GM23248 (cell line): ENCODE measurements at regions not wholly inside any gene's neighbourhood (a gene's known extent, or its start where the extent isn't known, plus 50 kb on each side); places are given as distances from the start of the nearest gene placed in this dataset.

Source experiments
- DNase-seq: peaks from one replicate; pipeline ENCODE4 v3.0.0-alpha.2; 2015
- H2AFZ ChIP-seq: fragments of 200-600 bp; sonication (generic); 2 replicates; pipeline ENCODE4 v1.6.1; 2016; ENCODE audit warnings: antibody characterized with exemption
- H3F3A ChIP-seq: fragments of 200-600 bp; sonication (generic); 2 replicates; pipeline ENCODE4 v1.6.1; 2016; ENCODE audit warnings: mild to moderate bottlenecking, antibody characterized with exemption, mixed run types; ENCODE audit not compliant: insufficient read depth
- H3K27ac ChIP-seq: fragments of 200-600 bp; sonication (generic); 2 replicates; pipeline ENCODE4 v1.5.1; 2016; ENCODE audit warnings: mild to moderate bottlenecking
- H3K27me3 ChIP-seq: fragments of 200-600 bp; sonication (generic); replicated peaks from 2 replicates; pipeline ENCODE4 v1.6.1; 2016; ENCODE audit warnings: mild to moderate bottlenecking; ENCODE audit not compliant: insufficient read depth
- H3K36me3 ChIP-seq: fragments of 200-600 bp; sonication (generic); 2 replicates; pipeline ENCODE4 v1.6.1; 2016; ENCODE audit warnings: low read depth, mild to moderate bottlenecking
- H3K4me1 ChIP-seq: fragments of 200-600 bp; sonication (generic); 2 replicates; pipeline ENCODE4 v1.6.1; 2016; ENCODE audit warnings: mild to moderate bottlenecking; ENCODE audit not compliant: insufficient read depth
- H3K4me2 ChIP-seq: fragments of 200-600 bp; sonication (generic); one replicate; pipeline ENCODE4 v1.6.1; 2016; ENCODE audit warnings: mild to moderate bottlenecking; ENCODE audit not compliant: unreplicated experiment
- H3K4me3 ChIP-seq: fragments of 200-600 bp; sonication (generic); 2 replicates; pipeline ENCODE4 v1.5.1; 2016; ENCODE audit warnings: mild to moderate bottlenecking
- H3K79me2 ChIP-seq: fragments of 200-600 bp; sonication (generic); 2 replicates; pipeline ENCODE4 v1.6.1; 2016; ENCODE audit warnings: mild to moderate bottlenecking; ENCODE audit not compliant: insufficient read depth
- H3K9ac ChIP-seq: fragments of 200-600 bp; sonication (generic); 2 replicates; pipeline ENCODE4 v1.6.1; 2016; ENCODE audit warnings: mild to moderate bottlenecking
- H3K9me2 ChIP-seq: fragments of 200-600 bp; sonication (generic); 2 replicates; pipeline ENCODE4 v1.6.1; 2016; ENCODE audit warnings: mixed run types, mild to moderate bottlenecking, moderate library complexity; ENCODE audit not compliant: insufficient read depth
- H3K9me3 ChIP-seq: fragments of 200-600 bp; sonication (generic); one replicate; pipeline ENCODE4 v1.6.1; 2017; ENCODE audit warnings: low read depth
- H4K20me1 ChIP-seq: fragments of 200-600 bp; sonication (generic); 2 replicates; pipeline ENCODE4 v1.6.0; 2016; ENCODE audit not compliant: insufficient read depth
- EZH2 ChIP-seq: fragments of 200-600 bp; sonication (generic); IDR thresholded peaks from 2 replicates; pipeline ENCODE4 v1.6.1; 2018; ENCODE audit warnings: antibody characterized with exemption, mild to moderate bottlenecking; ENCODE audit not compliant: insufficient read depth, poor library complexity, severe bottlenecking
- EZH2phosphoT487 ChIP-seq: fragments of 200-600 bp; sonication (generic); IDR thresholded peaks from 2 replicates; pipeline ENCODE4 v1.6.1; 2018; ENCODE audit warnings: antibody characterized with exemption, moderate library complexity, mild to moderate bottlenecking, low read depth; ENCODE audit not compliant: insufficient read depth
- WGBS, 2 experiments: methylation state at CpG; one replicate each; pipeline ENCODE4 v1.1.6; 2015 to 2017; ENCODE audit warnings: low lambda C conversion rate in 2 of 2, low coverage in 1 of 2; ENCODE audit errors: missing lambda C conversion rate in 2 of 2; 5-methylcytosine and 5-hydroxymethylcytosine counted together
- in situ Hi-C: fragments of 300-500 bp; cut with MboI; formaldehyde crosslinking; loops from 2 replicates; pipeline ENCODE4 v1.15.0; 2020

- 49 to 59% methylated on average over 4 of the region's 4 CpGs for WGBS, 2 experiments
- Histone ChIP-seq H3K79me2 (no peaks in the 10 kb centered on the region), H3K4me2 (no peak overlapping the region), H3K36me3 (no peaks in the 10 kb centered on the region), H2AFZ (no peak overlapping the region), H3F3A (no peaks in the 10 kb centered on the region), H3K9ac (no peak overlapping the region), H3K9me2 (no peaks in the 10 kb centered on the region), H3K9me3 (no peaks in the 10 kb centered on the region), H3K27me3 (peaks cover 4% of the 10 kb centered on the region; the same call in 1 of the 2 replicates), H3K4me1 (no peaks in the 10 kb centered on the region), H3K27ac (no peak overlapping the region), H3K4me3 (no peak overlapping the region), H4K20me1 (no peaks in the 10 kb centered on the region)
- no peak for TF ChIP-seq EZH2
- no peak for TF ChIP-seq EZH2phosphoT487
- in situ Hi-C loops = no loop called here
- DNase-seq = no peak
Observed at GRCh38 chr4:81684352-81684751, 212.6 kb upstream of the RASGEF1B start.

GRCh38 chr4:81682492-81682891 is 210.8 kb upstream of the RASGEF1B start:
- no peaks in the 10 kb centered on the region for H3K4me1 ChIP-seq
- H2AFZ ChIP-seq = no peak overlapping the region
- H4K20me1 ChIP-seq = no peaks in the 10 kb centered on the region
- no peak overlapping the region for H3K4me3 ChIP-seq
- H3K27ac ChIP-seq = no peak overlapping the region
- no peaks in the 10 kb centered on the region for H3K9me2 ChIP-seq
- H3K4me2 ChIP-seq = no peak overlapping the region
- H3K9ac ChIP-seq = no peak overlapping the region
- no peaks in the 10 kb centered on the region for H3F3A ChIP-seq
- no peak for DNase-seq
- H3K36me3 ChIP-seq = no peaks in the 10 kb centered on the region
- H3K27me3 ChIP-seq = 0 out of 2 replicates have a peak, but pooled peaks cover 4% of the 10 kb centered on the region
- TF ChIP-seq EZH2 = no peak
- TF ChIP-seq EZH2phosphoT487 = no peak
- H3K9me3 ChIP-seq = no peaks in the 10 kb centered on the region
- in situ Hi-C loops = no loop called here
- 61 to 67% methylated on average over 6 of the region's 6 CpGs for WGBS, 2 experiments
- no peaks in the 10 kb centered on the region for H3K79me2 ChIP-seq

DNA sequence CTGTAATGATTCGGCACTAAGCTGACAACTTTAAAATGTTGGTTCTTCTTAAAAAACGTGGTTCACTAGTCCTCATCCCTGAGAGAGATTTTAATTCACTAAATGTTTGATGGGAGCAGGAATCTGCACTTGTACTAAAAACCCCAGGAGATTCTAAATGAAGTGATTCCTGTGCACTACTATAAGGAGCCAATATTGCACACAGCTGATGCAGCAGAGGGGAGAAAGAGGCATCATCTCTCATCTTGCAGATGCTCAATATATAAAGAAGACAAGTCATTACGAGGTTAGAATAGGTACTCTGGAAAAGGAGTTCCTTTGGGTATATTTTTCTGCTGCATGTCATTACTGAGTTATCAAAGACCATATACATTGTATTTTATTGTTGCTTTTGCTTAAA is 207.6 kb upstream of the RASGEF1B start:
- no peaks in the 10 kb centered on the region for H3K4me1 ChIP-seq
- TF ChIP-seq EZH2 = no peak
- no peak for TF ChIP-seq EZH2phosphoT487
- H3K27me3 ChIP-seq = 0 out of 2 replicates have a peak, but pooled peaks cover 4% of the 10 kb centered on the region
- H3K9me2 ChIP-seq = no peaks in the 10 kb centered on the region
- no peaks in the 10 kb centered on the region for H3K36me3 ChIP-seq
- no peak overlapping the region for H3K4me2 ChIP-seq
- H3K9me3 ChIP-seq = no peaks in the 10 kb centered on the region
- no peak overlapping the region for H2AFZ ChIP-seq
- H3F3A ChIP-seq = no peaks in the 10 kb centered on the region
- H4K20me1 ChIP-seq = no peaks in the 10 kb centered on the region
- H3K4me3 ChIP-seq = no peak overlapping the region
- no peak overlapping the region for H3K9ac ChIP-seq
- no peak for DNase-seq
- H3K79me2 ChIP-seq = no peaks in the 10 kb centered on the region
- H3K27ac ChIP-seq = no peak overlapping the region
- 30 to 37% methylated on average over 3 of the region's 3 CpGs for WGBS, 2 experiments
- in situ Hi-C loops = no loop called here

DNA sequence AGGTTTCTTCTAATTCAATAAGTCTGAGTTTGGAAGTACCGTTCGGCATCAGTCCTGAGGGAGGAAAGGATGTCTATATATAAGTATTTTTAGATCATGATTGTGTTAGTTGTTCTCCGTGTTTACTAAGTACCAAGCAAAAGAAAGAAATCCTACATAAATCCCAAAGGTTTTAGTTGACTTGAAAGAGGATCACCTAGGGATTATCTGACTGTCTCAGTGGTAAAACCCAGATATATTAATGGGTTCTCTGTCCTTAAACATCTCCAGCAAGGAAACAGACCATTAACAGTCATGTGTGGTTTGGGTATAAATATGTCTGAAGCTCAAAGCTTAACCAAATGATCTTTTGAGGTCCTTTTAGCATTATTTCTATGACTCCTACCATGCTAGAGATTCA is 207.1 kb upstream of the RASGEF1B start:
- Histone ChIP-seq H3K9me2 (no peaks in the 10 kb centered on the region), H3K36me3 (no peaks in the 10 kb centered on the region), H3K27me3 (0 out of 2 replicates have a peak, but pooled peaks cover 4% of the 10 kb centered on the region), H3K4me1 (no peaks in the 10 kb centered on the region), H3K27ac (no peak overlapping the region), H3K4me2 (no peak overlapping the region), H2AFZ (no peak overlapping the region), H4K20me1 (no peaks in the 10 kb centered on the region), H3K4me3 (no peak overlapping the region), H3K9me3 (no peaks in the 10 kb centered on the region), H3K9ac (no peak overlapping the region), H3K79me2 (no peaks in the 10 kb centered on the region), H3F3A (no peaks in the 10 kb centered on the region)
- DNase-seq = no peak
- in situ Hi-C loops = no loop called here
- WGBS, 2 experiments = 45 to 51% methylated on average over 3 of the region's 3 CpGs
- TF ChIP-seq EZH2 (no peak), EZH2phosphoT487 (no peak)

DNA sequence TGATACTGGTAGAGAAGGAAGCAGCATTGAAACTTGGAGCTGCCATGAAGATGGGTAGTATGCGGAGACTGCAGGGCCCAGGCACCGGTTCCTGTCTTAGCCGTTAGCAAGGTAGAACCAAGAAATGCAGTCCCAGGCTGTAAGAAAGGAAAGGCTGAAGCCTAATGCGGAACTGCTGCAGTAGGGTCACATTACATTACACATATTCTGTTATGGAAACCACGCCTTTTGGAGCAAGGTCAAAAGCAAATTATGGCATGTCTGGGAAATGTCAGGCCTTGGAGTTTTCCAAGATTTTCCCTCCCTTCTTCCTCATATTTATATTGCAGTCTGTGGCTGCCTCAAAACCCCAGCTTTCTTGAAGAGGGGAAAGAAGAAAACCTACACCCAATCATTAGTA is 204.8 kb upstream of the RASGEF1B start:
- DNase-seq = no peak
- TF ChIP-seq EZH2 (no peak), EZH2phosphoT487 (no peak)
- H2AFZ ChIP-seq = no peak overlapping the region
- in situ Hi-C loops = no loop called here
- no peaks in the 10 kb centered on the region for H4K20me1 ChIP-seq
- no peak overlapping the region for H3K9ac ChIP-seq
- H3K9me2 ChIP-seq = no peaks in the 10 kb centered on the region
- no peaks in the 10 kb centered on the region for H3F3A ChIP-seq
- H3K36me3 ChIP-seq = no peaks in the 10 kb centered on the region
- H3K4me2 ChIP-seq = no peak overlapping the region
- 6 to 8% methylated on average over 5 of the region's 5 CpGs for WGBS, 2 experiments
- H3K9me3 ChIP-seq = no peaks in the 10 kb centered on the region
- H3K79me2 ChIP-seq = no peaks in the 10 kb centered on the region
- no peak overlapping the region for H3K4me3 ChIP-seq
- H3K27me3 ChIP-seq = 0 out of 2 replicates have a peak, but pooled peaks cover 4% of the 10 kb centered on the region
- H3K4me1 ChIP-seq = no peaks in the 10 kb centered on the region
- H3K27ac ChIP-seq = no peak overlapping the region
